Sigmoid colon (tissue), 3 donors: ENCODE measurements at regions not wholly inside any gene's neighbourhood (a gene's known extent, or its start where the extent isn't known, plus 50 kb on each side); places are given as distances from the start of the nearest gene placed in this dataset.

Experiments
- CTCF ChIP-seq, 4 experiments: fragments of 450-650 bp in 3 of 4; fragments of 200-600 bp in 1 of 4; IDR thresholded peaks; one replicate each; pipeline ENCODE4 v1.5.1; 2016 to 2019; ENCODE audit warnings: antibody characterized with exemption in 4 of 4, mild to moderate bottlenecking in 3 of 4, moderate library complexity in 2 of 4
- POLR2A ChIP-seq, 2 donors: fragments of 450-650 bp; IDR thresholded peaks; one replicate each; pipeline ENCODE4 v1.6.1; 2016; ENCODE audit warnings: antibody characterized with exemption in 2 of 2, mild to moderate bottlenecking in 2 of 2, moderate library complexity in 2 of 2

- TF ChIP-seq CTCF (IDR thresholded peaks at IDR 0.05) (no peak), POLR2A (IDR thresholded peaks at IDR 0.05) (no peak)
Measured at GRCh38 chr6:84625506-84625905, 138.9 kb downstream of the TBX18 start.
